ENCODE measurements at regions not wholly inside any gene's neighbourhood (a gene's known extent, or its start where the extent isn't known, plus 50 kb on each side); places are given as distances from the start of the nearest gene placed in this dataset.
"Not testable (repeated sequence)": the region's sequence is repeated elsewhere in the genome, so short reads cannot be mapped to it uniquely, and the experiment has no call there.

DNA sequence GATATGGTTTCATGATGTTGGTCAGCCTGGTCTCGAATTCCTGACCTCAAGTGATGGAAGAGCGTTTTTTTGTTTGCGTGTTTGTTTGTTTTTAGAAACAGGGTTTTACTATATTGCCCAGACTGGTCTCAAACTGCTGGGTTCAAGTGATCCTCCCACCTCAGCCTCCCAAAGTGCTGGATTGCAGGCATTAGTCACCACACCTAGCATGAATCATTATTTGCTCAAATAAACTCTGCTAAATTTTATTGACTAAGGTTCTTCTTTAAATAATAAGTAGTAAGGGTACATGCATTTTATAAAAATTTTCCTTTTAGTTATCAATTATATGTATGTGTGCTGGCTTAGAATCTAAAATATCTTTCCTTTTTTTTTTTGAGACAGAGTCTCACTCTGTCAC is 52.9 kb downstream of the ZBTB9 start:
- H3K9me3 ChIP-seq (ENCODE audit: control insufficient read depth, low read length) = peaks cover 5% of the 10 kb centered on the region
- H3K4me1 ChIP-seq (ENCODE audit: control insufficient read depth, insufficient read depth, low read length) = peaks cover 3% of the 10 kb centered on the region
- H3K4me3 ChIP-seq (ENCODE audit: low read length) = no peak overlapping the region
- no peaks in the 10 kb centered on the region for H3K36me3 ChIP-seq (ENCODE audit: control insufficient read depth, insufficient read depth, low read length, severe bottlenecking)
- DNase-seq (ENCODE audit: low read depth) = no peak
- no peak overlapping the region for H3K9ac ChIP-seq (ENCODE audit: low read length)
- peaks cover 7% of the 10 kb centered on the region for H3K27me3 ChIP-seq (replicated peaks; ENCODE audit: control insufficient read depth, insufficient read depth, low read length)

DNA sequence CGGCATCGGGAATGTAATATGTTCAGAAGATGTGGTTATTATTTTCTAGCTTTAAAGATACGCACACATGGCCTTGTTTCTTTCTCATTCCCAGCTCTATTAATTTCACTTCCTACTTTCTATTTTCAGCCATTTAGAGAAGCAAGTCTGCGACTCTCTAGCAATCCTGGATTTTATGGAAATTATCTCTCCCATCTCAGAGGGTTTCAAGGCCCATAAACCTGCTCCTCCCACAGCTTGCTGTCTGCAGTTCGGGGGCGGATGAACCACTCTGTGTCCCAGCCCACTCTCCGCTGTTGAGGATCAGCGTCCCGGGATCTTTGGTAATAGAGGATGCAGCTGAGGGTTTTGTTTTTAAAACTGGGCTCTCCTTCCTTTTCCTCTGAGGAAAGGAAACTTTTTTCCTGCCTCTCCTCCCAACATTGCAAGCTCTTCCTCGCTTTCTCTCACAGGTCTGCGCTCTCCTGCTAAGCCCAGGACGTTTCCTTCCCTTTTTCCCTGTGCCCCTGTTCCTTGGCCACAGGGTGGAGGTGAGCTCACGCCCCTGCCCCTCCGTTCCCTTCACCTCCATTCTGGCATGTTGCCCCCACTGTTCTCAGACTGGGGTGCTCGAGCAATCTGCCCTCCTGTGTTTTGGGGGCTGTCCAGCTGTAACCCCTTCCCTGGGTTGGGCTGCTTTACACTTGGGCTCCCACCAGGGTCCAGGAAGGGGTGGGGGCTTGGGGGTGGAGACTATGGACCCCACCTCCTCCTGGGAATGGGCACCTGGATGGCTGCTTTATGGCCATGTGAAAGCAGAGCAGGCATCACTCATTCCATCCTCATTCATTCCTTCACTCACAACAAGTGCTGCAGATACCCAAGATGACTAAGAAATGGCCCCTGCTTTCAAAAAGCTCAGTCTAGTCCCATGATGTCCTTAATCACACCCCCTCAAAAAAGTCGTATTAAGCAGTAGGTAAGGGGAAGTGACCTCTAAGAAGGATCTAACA is 54.9 kb downstream of the ZBTB9 start:
- peaks cover 3% of the 10 kb centered on the region for H3K4me1 ChIP-seq (ENCODE audit: control insufficient read depth, insufficient read depth, low read length)
- H3K9me3 ChIP-seq (ENCODE audit: control insufficient read depth, low read length) = peaks cover 5% of the 10 kb centered on the region
- no peak overlapping the region for H3K9ac ChIP-seq (ENCODE audit: low read length)
- H3K36me3 ChIP-seq (ENCODE audit: control insufficient read depth, insufficient read depth, low read length, severe bottlenecking) = no peaks in the 10 kb centered on the region
- peaks cover 21% of the 10 kb centered on the region for H3K27me3 ChIP-seq (replicated peaks; ENCODE audit: control insufficient read depth, insufficient read depth, low read length)
- peak; percentile 19 for DNase-seq (ENCODE audit: low read depth)
- H3K4me3 ChIP-seq (ENCODE audit: low read length) = peak overlapping the region; percentile 12

DNA sequence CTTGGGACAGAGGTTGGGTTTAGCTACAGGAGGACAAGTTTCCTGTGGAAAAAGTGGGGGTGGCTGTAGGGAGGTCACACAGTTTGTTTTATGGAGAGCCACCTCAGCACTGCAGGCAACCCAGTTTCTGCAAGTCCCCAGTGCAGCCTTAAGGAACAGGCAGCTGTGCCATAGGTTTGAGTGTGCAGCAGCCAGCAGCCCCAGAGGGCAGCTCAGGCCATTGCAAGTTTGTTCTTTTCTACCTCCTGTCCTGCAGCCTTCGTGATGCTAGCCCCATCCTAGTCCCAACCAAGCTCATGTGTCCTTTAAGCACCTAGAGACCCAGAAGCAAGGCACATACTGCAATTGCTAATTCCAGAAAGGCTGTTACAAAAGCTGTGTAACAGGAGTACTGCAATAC is 58.8 kb downstream of the ZBTB9 start:
- no peak overlapping the region for H3K9ac ChIP-seq (ENCODE audit: low read length)

DNA sequence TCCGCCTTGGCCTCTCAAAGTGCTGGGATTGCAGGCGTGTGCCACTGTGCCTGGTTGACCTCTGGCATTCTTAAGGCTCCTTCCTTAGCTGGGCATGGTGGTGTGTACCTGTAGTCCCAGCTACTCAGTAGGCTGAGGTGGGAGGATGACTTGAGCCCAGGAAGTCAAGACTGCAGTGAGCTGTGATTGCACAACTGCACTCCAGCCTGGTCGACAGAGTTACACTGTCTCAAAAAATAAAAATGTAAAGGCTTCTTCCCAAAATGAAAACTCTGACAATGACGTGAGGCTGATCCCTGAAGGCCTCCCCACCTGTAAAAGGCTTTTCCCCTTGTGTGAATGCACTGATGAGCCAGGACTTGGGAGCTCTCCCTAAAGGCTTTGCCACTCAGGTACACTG is 62.4 kb downstream of the ZBTB9 start:
- Histone ChIP-seq H3K4me1 (ENCODE audit: control insufficient read depth, insufficient read depth, low read length) (no peaks in the 10 kb centered on the region), H3K4me3 (ENCODE audit: low read length) (no peak overlapping the region), H3K27me3 (replicated peaks; ENCODE audit: control insufficient read depth, insufficient read depth, low read length) (peaks cover 37% of the 10 kb centered on the region), H3K9me3 (ENCODE audit: control insufficient read depth, low read length) (no peaks in the 10 kb centered on the region), H3K9ac (ENCODE audit: low read length) (no peak overlapping the region), H3K36me3 (ENCODE audit: control insufficient read depth, insufficient read depth, low read length, severe bottlenecking) (no peaks in the 10 kb centered on the region)
- no peak for DNase-seq (ENCODE audit: low read depth)

More for the DNA sequence above, 58.8 kb downstream of the ZBTB9 start:
- H3K27me3 ChIP-seq (replicated peaks; ENCODE audit: control insufficient read depth, insufficient read depth, low read length) = peaks cover 30% of the 10 kb centered on the region
- no peak for DNase-seq (ENCODE audit: low read depth)
- no peaks in the 10 kb centered on the region for H3K9me3 ChIP-seq (ENCODE audit: control insufficient read depth, low read length)
- no peaks in the 10 kb centered on the region for H3K36me3 ChIP-seq (ENCODE audit: control insufficient read depth, insufficient read depth, low read length, severe bottlenecking)
- H3K4me1 ChIP-seq (ENCODE audit: control insufficient read depth, insufficient read depth, low read length) = peaks cover 3% of the 10 kb centered on the region
- H3K4me3 ChIP-seq (ENCODE audit: low read length) = no peak overlapping the region

DNA sequence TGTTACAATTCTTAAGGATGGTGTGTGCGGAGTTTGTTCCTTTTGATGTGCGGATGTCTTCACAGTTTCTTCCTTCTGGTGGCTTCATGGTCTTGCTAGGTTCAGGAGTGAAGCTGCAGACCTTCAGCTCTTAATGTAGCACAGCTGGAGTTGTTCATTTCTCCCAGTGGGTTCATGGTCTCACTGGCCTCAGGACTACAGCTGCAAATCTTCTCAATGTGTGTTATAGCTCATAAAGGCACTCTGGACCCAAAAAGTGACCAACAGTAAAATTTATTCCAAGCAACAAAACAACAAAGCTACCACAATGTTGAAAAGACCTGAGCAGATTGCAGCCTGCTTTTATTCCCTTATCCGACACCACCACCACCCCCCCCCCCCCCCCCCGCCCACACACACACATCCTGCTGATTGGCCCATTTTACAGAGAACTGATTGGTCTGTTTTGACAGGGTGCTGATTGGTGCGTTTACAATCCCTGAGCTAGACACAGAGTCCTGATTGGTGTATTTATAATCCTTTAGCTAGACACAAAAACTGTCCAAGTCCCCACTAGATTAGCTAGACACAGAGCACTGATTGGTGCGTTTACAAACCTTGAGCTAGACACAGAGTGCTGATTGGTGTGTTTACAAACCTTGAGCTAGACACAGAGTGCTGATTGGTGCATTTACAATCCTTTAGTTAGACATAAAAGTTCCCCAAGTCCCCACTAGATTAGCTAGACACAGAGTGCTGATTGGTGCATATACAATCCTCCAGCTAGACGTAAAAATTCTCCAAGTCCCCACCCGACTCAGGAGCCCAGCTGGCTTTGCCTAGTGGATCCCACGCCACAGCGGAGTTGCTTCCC is 59.2 kb downstream of the BAK1 start:
- H3K36me3 ChIP-seq (ENCODE audit: control insufficient read depth, insufficient read depth, low read length, severe bottlenecking) = not testable (repeated sequence)

DNA sequence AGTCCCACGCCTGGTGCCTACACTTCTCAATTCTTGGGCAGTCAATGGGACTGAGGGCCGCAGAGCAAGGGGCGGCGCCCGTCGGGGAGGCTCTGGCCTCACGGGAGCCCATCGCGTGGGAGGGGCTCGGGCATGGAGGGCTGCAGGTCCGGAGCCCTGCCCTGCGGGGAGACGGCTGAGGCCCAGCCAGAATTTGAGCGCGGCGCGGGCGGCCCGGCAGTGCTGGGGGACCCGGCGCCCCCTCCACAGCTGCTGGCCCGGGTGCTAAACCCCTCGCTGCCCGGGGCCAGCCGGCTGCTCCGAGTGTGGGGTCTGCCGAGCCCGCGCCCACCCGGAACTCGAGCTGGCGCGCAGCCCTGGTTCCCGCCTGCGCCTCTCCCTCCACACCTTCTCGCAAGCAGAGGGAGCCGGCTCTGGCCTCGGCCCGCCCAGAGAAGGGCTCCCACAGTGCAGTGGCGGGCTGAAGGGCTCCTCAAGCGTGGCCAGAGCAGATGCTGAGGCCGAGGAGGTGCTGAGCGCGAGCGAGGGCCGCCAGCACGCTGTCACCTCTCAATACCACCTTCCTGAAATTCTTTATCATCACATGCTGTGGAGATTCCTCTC is 58.5 kb downstream of the BAK1 start:
- Histone ChIP-seq H3K9me3 (ENCODE audit: control insufficient read depth, low read length) (no peaks in the 10 kb centered on the region), H3K4me1 (ENCODE audit: control insufficient read depth, insufficient read depth, low read length) (no peaks in the 10 kb centered on the region), H3K36me3 (ENCODE audit: control insufficient read depth, insufficient read depth, low read length, severe bottlenecking) (no peaks in the 10 kb centered on the region), H3K4me3 (ENCODE audit: low read length) (no peak overlapping the region), H3K9ac (ENCODE audit: low read length) (no peak overlapping the region), H3K27me3 (replicated peaks; ENCODE audit: control insufficient read depth, insufficient read depth, low read length) (peaks cover 16% of the 10 kb centered on the region)
- no peak for DNase-seq (ENCODE audit: low read depth)

More for the DNA sequence above, 59.2 kb downstream of the BAK1 start:
- H3K9me3 ChIP-seq (ENCODE audit: control insufficient read depth, low read length); H3K9ac ChIP-seq (ENCODE audit: low read length); H3K4me1 ChIP-seq (ENCODE audit: control insufficient read depth, insufficient read depth, low read length); DNase-seq (ENCODE audit: low read depth); H3K4me3 ChIP-seq (ENCODE audit: low read length): not testable (repeated sequence)
- peaks cover 17% of the 10 kb centered on the region for H3K27me3 ChIP-seq (replicated peaks; ENCODE audit: control insufficient read depth, insufficient read depth, low read length)

Data from adipocyte (in vitro differentiated cells).